GM21423 (cell line): ENCODE measurements at regions not wholly inside any gene's neighbourhood (a gene's known extent, or its start where the extent isn't known, plus 50 kb on each side); places are given as distances from the start of the nearest gene placed in this dataset.
"Not testable (repeated sequence)": the region's sequence is repeated elsewhere in the genome, so short reads cannot be mapped to it uniquely, and the experiment has no call there.

Source experiments
- ATAC-seq: cut with Tn5 transposase; IDR thresholded peaks from one replicate; pipeline ENCODE4 v1.9.1; 2021; ENCODE audit warnings: mild to moderate bottlenecking, moderate library complexity; ENCODE audit not compliant: unreplicated experiment

GRCh38 chr5:104367978-104368377 lies 805.4 kb upstream of the NUDT12 start:
- no peak for ATAC-seq

GRCh38 chr5:104363567-104363966 lies 801.0 kb upstream of the NUDT12 start:
- no peak for ATAC-seq

GRCh38 chr5:104361932-104362331 lies 799.3 kb upstream of the NUDT12 start:
- no peak for ATAC-seq

- no peak for ATAC-seq
These were observed 792.8 kb upstream of the NUDT12 start for GRCh38 chr5:104355350-104355749.

GRCh38 chr5:104353371-104353770 lies 790.8 kb upstream of the NUDT12 start:
- ATAC-seq, result no peak

GRCh38 chr5:104352954-104353353 lies 790.4 kb upstream of the NUDT12 start:
- ATAC-seq, result no peak

- ATAC-seq, result no peak
These were observed 784.6 kb upstream of the NUDT12 start for GRCh38 chr5:104347119-104347708.

- ATAC-seq, result no peak
These were observed 782.8 kb upstream of the NUDT12 start for GRCh38 chr5:104345222-104346016.

GRCh38 chr5:104344809-104345208 lies 782.2 kb upstream of the NUDT12 start:
- ATAC-seq, result no peak

GRCh38 chr5:104327801-104328200 lies 765.2 kb upstream of the NUDT12 start:
- no peak for ATAC-seq

GRCh38 chr5:104326966-104327365 lies 764.4 kb upstream of the NUDT12 start:
- ATAC-seq, result no peak

- ATAC-seq, result no peak
These were observed 762.8 kb upstream of the NUDT12 start for GRCh38 chr5:104325356-104325755.

- ATAC-seq, result not testable (repeated sequence)
These were observed 754.1 kb upstream of the NUDT12 start for GRCh38 chr5:104316676-104317075.

GRCh38 chr5:104312481-104312880 lies 749.9 kb upstream of the NUDT12 start:
- no peak for ATAC-seq

GRCh38 chr5:104305602-104306001 lies 743.0 kb upstream of the NUDT12 start:
- ATAC-seq, result no peak

- no peak for ATAC-seq
These were observed 737.6 kb upstream of the NUDT12 start for GRCh38 chr5:104299998-104300706.

- ATAC-seq, result no peak
These were observed 735.9 kb upstream of the NUDT12 start for GRCh38 chr5:104298518-104298917.

- ATAC-seq, result no peak
These were observed 734.5 kb upstream of the NUDT12 start for GRCh38 chr5:104297076-104297475.

- ATAC-seq, result no peak
These were observed 733.4 kb upstream of the NUDT12 start for GRCh38 chr5:104295991-104296390.

- ATAC-seq, result no peak
These were observed 720.5 kb upstream of the NUDT12 start for GRCh38 chr5:104283136-104283535.

- ATAC-seq, result no peak
These were observed 711.1 kb upstream of the NUDT12 start for GRCh38 chr5:104273725-104274124.
